ENCODE measurements at regions not wholly inside any gene's neighbourhood (a gene's known extent, or its start where the extent isn't known, plus 50 kb on each side); places are given as distances from the start of the nearest gene placed in this dataset.

- no peak for DNase-seq
These were observed 747.3 kb upstream of the PIK3C3 start for GRCh38 chr18:41207706-41208105.

GRCh38 chr18:41206341-41206830 lies 748.6 kb upstream of the PIK3C3 start:
- no peak for DNase-seq

GRCh38 chr18:41199212-41199611 lies 755.8 kb upstream of the PIK3C3 start:
- no peak for DNase-seq

GRCh38 chr18:41197967-41198366 lies 757.1 kb upstream of the PIK3C3 start:
- no peak for DNase-seq

GRCh38 chr18:41170346-41170745 lies 784.7 kb upstream of the PIK3C3 start:
- DNase-seq = no peak

GRCh38 chr18:41165625-41166024 lies 789.4 kb upstream of the PIK3C3 start:
- no peak for DNase-seq

GRCh38 chr18:41162781-41163180 lies 792.3 kb upstream of the PIK3C3 start:
- DNase-seq = no peak

- no peak for DNase-seq
These were observed 792.8 kb upstream of the PIK3C3 start for GRCh38 chr18:41162191-41162590.

GRCh38 chr18:41155910-41156851 lies 798.9 kb upstream of the PIK3C3 start:
- no peak for DNase-seq

GRCh38 chr18:41155025-41155424 lies 800.0 kb upstream of the PIK3C3 start:
- DNase-seq = no peak

- DNase-seq = no peak
These were observed 801.2 kb upstream of the PIK3C3 start for GRCh38 chr18:41153871-41154270.

GRCh38 chr18:41150316-41150715 lies 804.7 kb upstream of the PIK3C3 start:
- DNase-seq = no peak

- DNase-seq = no peak
These were observed 808.7 kb upstream of the PIK3C3 start for GRCh38 chr18:41146301-41146700.

- no peak for DNase-seq
These were observed 809.5 kb upstream of the PIK3C3 start for GRCh38 chr18:41145516-41145915.

GRCh38 chr18:41144441-41144840 lies 810.6 kb upstream of the PIK3C3 start:
- no peak for DNase-seq

- DNase-seq = no peak
These were observed 814.5 kb upstream of the PIK3C3 start for GRCh38 chr18:41140506-41140905.

- no peak for DNase-seq
These were observed 819.9 kb upstream of the PIK3C3 start for GRCh38 chr18:41135146-41135545.

GRCh38 chr18:41134426-41134825 lies 820.6 kb upstream of the PIK3C3 start:
- DNase-seq = no peak

- no peak for DNase-seq
These were observed 824.0 kb upstream of the PIK3C3 start for GRCh38 chr18:41131050-41131449.

- no peak for DNase-seq
These were observed 826.5 kb upstream of the PIK3C3 start for GRCh38 chr18:41128545-41128944.

GRCh38 chr18:41128126-41128525 lies 826.9 kb upstream of the PIK3C3 start:
- DNase-seq = no peak

GRCh38 chr18:41126541-41127235 lies 828.3 kb upstream of the PIK3C3 start:
- no peak for DNase-seq

GRCh38 chr18:41121116-41121826 lies 833.8 kb upstream of the PIK3C3 start:
- DNase-seq = no peak
